H1 (cell line): ENCODE measurements at regions not wholly inside any gene's neighbourhood (a gene's known extent, or its start where the extent isn't known, plus 50 kb on each side); places are given as distances from the start of the nearest gene placed in this dataset.

Experiments
- ASH2L ChIP-seq: fragments of 200-600, 300-600 bp; sonication (generic); IDR thresholded peaks from one replicate; pipeline ENCODE4 v1.7.1; 2017; ENCODE audit warnings: low read length
- BCL11A ChIP-seq, 2 experiments: IDR thresholded peaks; one replicate each; pipeline ENCODE4 v1.6.1; 2011; ENCODE audit warnings: low read depth in 2 of 2, low read length in 2 of 2, mild to moderate bottlenecking in 2 of 2
- CEBPB ChIP-seq: IDR thresholded peaks from 2 replicates; pipeline ENCODE4 v1.6.1; 2012; ENCODE audit warnings: low read depth, low read length
- CTBP2 ChIP-seq: IDR thresholded peaks from 2 replicates; pipeline ENCODE4 v1.7.0; 2011; ENCODE audit warnings: borderline replicate concordance, mild to moderate bottlenecking, moderate library complexity, mixed read lengths, low read length; ENCODE audit not compliant: insufficient read depth, insufficient read length
- HDAC6 ChIP-seq: IDR thresholded peaks from one replicate; pipeline ENCODE4 v1.7.1; 2012; ENCODE audit warnings: low read depth, mild to moderate bottlenecking, inconsistent platforms, low read length, moderate library complexity
- JUND ChIP-seq: IDR thresholded peaks from 2 replicates; pipeline ENCODE4 v1.6.1; 2011; ENCODE audit warnings: mild to moderate bottlenecking, improper control_type of control experiment, low read length
- KDM1A ChIP-seq: fragments of 200-600, 300-600 bp; sonication (generic); IDR thresholded peaks from 2 replicates; pipeline ENCODE4 v1.7.1; 2016; ENCODE audit warnings: mild to moderate bottlenecking, low read length, borderline replicate concordance
- KDM4A ChIP-seq: IDR thresholded peaks from one replicate; pipeline ENCODE4 v1.7.1; 2012; ENCODE audit warnings: low read depth, mild to moderate bottlenecking, moderate library complexity, low read length, inconsistent platforms; ENCODE audit not compliant: severe bottlenecking
- KDM5A ChIP-seq: fragments of 200-600 bp; IDR thresholded peaks from 2 replicates; pipeline ENCODE4 v1.7.1; 2012; ENCODE audit warnings: mild to moderate bottlenecking, low read length, inconsistent platforms, mixed read lengths
- RAD21 ChIP-seq, 2 experiments: IDR thresholded peaks in 1 of 2; conservative IDR thresholded peaks in 1 of 2; 2 replicates each; pipeline ENCODE4 v1.6.1; 2011; ENCODE audit warnings: low read depth in 2 of 2, low read length in 2 of 2, improper control_type of control experiment in 1 of 2, inconsistent platforms in 1 of 2, mild to moderate bottlenecking in 1 of 2, moderate library complexity in 1 of 2
- RBBP5 ChIP-seq: IDR thresholded peaks from 2 replicates; pipeline ENCODE4 v1.7.1; 2012; ENCODE audit warnings: low read depth, mild to moderate bottlenecking, inconsistent platforms, low read length, moderate library complexity, borderline replicate concordance
- RNF2 ChIP-seq: fragments of 200-900, 300-1000 bp; sonication (generic); IDR thresholded peaks from 2 replicates; pipeline ENCODE4 v1.7.1; 2016; ENCODE audit warnings: borderline replicate concordance, low read depth, mild to moderate bottlenecking, antibody characterized with exemption, low read length; ENCODE audit not compliant: poor library complexity, severe bottlenecking; ENCODE audit errors: missing control alignments
- RXRA ChIP-seq: IDR thresholded peaks from 2 replicates; pipeline ENCODE4 v1.6.1; 2011; ENCODE audit warnings: low read depth, mild to moderate bottlenecking, low read length, moderate library complexity; ENCODE audit not compliant: insufficient read depth
- SIRT6 ChIP-seq: IDR thresholded peaks from one replicate; pipeline ENCODE4 v1.7.1; 2012; ENCODE audit warnings: low read length, inconsistent platforms
- SP1 ChIP-seq: IDR thresholded peaks from 2 replicates; pipeline ENCODE4 v1.6.1; 2011; ENCODE audit warnings: low read depth, low read length
- SP2 ChIP-seq: IDR thresholded peaks from 2 replicates; pipeline ENCODE4 v1.6.1; 2012; ENCODE audit warnings: mild to moderate bottlenecking, low read length, inconsistent platforms
- SRF ChIP-seq: IDR thresholded peaks from 2 replicates; pipeline ENCODE4 v1.6.1; 2011; ENCODE audit warnings: mild to moderate bottlenecking, low read depth, low read length, moderate library complexity
- TAF7 ChIP-seq: optimal IDR thresholded peaks from 2 replicates; pipeline ENCODE3; 2011; ENCODE audit warnings: low read depth, mild to moderate bottlenecking, inconsistent platforms, low read length, moderate library complexity, borderline replicate concordance
- TBP ChIP-seq: IDR thresholded peaks from 2 replicates; pipeline ENCODE4 v1.6.1; 2011; ENCODE audit warnings: low read depth, low read length, improper control_type of control experiment

GRCh38 chr6:109892451-109893435 lies 85.4 kb upstream of the GPR6 start (continued):
- TF ChIP-seq BCL11A (IDR thresholded peaks at IDR 0.05; ENCODE audit: low read depth in 2 of 2, low read length in 2 of 2) (peak in 1 of 2 experiments; percentile 83), SRF (no peak), SP1 (peak; percentile 95), RBBP5 (peak; percentile 81; the same call in 1 of the 2 replicates), RAD21 (IDR thresholded peaks at IDR 0.05 in 1 of 2, conservative IDR thresholded peaks at IDR 0.05 in 1 of 2; ENCODE audit: low read depth in 2 of 2, low read length in 2 of 2) (peak in 1 of 2 experiments; percentile 28; a peak in 2 of 4 replicates), HDAC6 (no peak), JUND (no peak), TAF7 (no peak), KDM1A (no peak; the same call in 1 of the 2 replicates), SP2 (no peak), CTBP2 (no peak), SIRT6 (peak; percentile 88), KDM4A (no peak), KDM5A (no peak), CEBPB (no peak), RXRA (no peak), RNF2 (no peak), ASH2L (peak; percentile 84), TBP (no peak)
